Left lobe of liver (tissue), 2 donors: ENCODE measurements at regions not wholly inside any gene's neighbourhood (a gene's known extent, or its start where the extent isn't known, plus 50 kb on each side); places are given as distances from the start of the nearest gene placed in this dataset.

ENCODE experiments used
- ATAC-seq: fragments of 200-7000 bp; cut with Tn5 transposase; one replicate; pipeline ENCODE4 v1.9.1; 2020; ENCODE audit warnings: mild to moderate bottlenecking, moderate library complexity
- DNase-seq: peaks from one replicate; pipeline ENCODE4 v3.0.0-alpha.2; 2020; ENCODE audit warnings: low spot score
- donor health status: DM: no; HTN: no; CAD: no; lungs with moderate emphysema.
- donor health status: DM: no; HTN: yes; CAD: no.

GRCh38 chr20:1720845-1721475 lies 63.4 kb upstream of the SIRPG start:
- DNase-seq (no peak), ATAC-seq (no peak)

- DNase-seq (no peak), ATAC-seq (no peak)
These were observed 62.6 kb upstream of the SIRPG start for GRCh38 chr20:1720226-1720625.

- no peak for DNase-seq
- ATAC-seq: no peak
These were observed 61.2 kb upstream of the SIRPG start for GRCh38 chr20:1718604-1719384.

- ATAC-seq (no peak), DNase-seq (no peak)
These were observed 55.4 kb upstream of the SIRPG start for GRCh38 chr20:1712634-1713624.

GRCh38 chr20:1711826-1712601 lies 54.4 kb upstream of the SIRPG start:
- ATAC-seq: no peak
- DNase-seq: no peak

- DNase-seq (no peak), ATAC-seq (no peak)
These were observed 53.7 kb upstream of the SIRPG start for GRCh38 chr20:1711266-1711665.

GRCh38 chr20:1710484-1710883 lies 52.9 kb upstream of the SIRPG start:
- DNase-seq (no peak), ATAC-seq (no peak)

GRCh38 chr20:1707588-1708449 lies 50.2 kb upstream of the SIRPG start:
- no peak for DNase-seq
- ATAC-seq: no peak
